Mesothelial cell of epicardium (in vitro differentiated cells): ENCODE measurements at regions not wholly inside any gene's neighbourhood (a gene's known extent, or its start where the extent isn't known, plus 50 kb on each side); places are given as distances from the start of the nearest gene placed in this dataset.
A peak's percentile ranks its signal among the peaks of the same experiment; 100 is the strongest.
"Not testable (repeated sequence)": the region's sequence is repeated elsewhere in the genome, so short reads cannot be mapped to it uniquely, and the experiment has no call there.

Experiments
- DNase-seq, 2 experiments: peaks; one replicate each; pipeline ENCODE4 v3.0.0; 2021; ENCODE audit warnings: low spot score in 2 of 2; ENCODE audit not compliant: unreplicated experiment in 2 of 2
- H3K27ac Mint-ChIP-seq: 2 replicates; pipeline ENCODE4 v1.8.0; 2021; ENCODE audit warnings: mixed read lengths
- H3K27me3 Mint-ChIP-seq: 2 replicates; pipeline ENCODE4 v1.8.0; 2021; ENCODE audit warnings: low read depth, mixed read lengths
- H3K36me3 Mint-ChIP-seq: 2 replicates; pipeline ENCODE4 v1.8.0; 2021; ENCODE audit warnings: mixed read lengths
- H3K4me1 Mint-ChIP-seq: 2 replicates; pipeline ENCODE4 v1.8.0; 2021; ENCODE audit warnings: mixed read lengths
- H3K4me3 Mint-ChIP-seq: 2 replicates; pipeline ENCODE4 v1.8.0; 2021; ENCODE audit warnings: mild to moderate bottlenecking, moderate library complexity, mixed read lengths
- H3K9me3 Mint-ChIP-seq: 2 replicates; pipeline ENCODE4 v1.8.0; 2021; ENCODE audit warnings: mixed read lengths
- TF ChIP-seq, protein P1 (sequence below): fragments of 200-600 bp; sonication (generic); IDR thresholded peaks from one replicate; pipeline ENCODE4 v1.5.0; 2021; ENCODE audit warnings: antibody characterized with exemption; ENCODE audit not compliant: unreplicated experiment

DNA sequence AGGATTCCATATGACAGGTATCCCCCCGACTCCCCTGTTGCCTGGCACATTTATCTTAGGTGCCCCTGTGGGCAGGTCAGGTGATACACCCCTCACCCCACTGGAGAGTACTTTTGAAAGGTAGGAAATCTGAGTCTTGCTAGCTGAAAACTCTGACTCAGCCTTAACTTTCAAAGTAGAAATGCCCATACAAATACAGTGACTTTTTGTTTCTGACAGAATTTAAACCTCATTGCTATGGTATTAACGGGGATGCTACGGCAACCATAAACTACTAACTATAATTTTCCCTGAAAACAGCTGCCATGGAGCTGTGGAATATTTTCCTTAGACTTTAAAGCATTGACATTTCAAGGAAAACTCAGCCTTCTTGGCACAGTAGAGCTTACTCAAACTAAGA is 536.0 kb downstream of the RFPL4B start:
- Mint-ChIP-seq H3K9me3 (peaks cover 14% of the 10 kb centered on the region), H3K4me1 (peaks cover 21% of the 10 kb centered on the region), H3K36me3 (peaks cover 3% of the 10 kb centered on the region), H3K4me3 (no peak overlapping the region), H3K27ac (no peak overlapping the region), H3K27me3 (no peaks in the 10 kb centered on the region)
- TF ChIP-seq, protein P1, sequence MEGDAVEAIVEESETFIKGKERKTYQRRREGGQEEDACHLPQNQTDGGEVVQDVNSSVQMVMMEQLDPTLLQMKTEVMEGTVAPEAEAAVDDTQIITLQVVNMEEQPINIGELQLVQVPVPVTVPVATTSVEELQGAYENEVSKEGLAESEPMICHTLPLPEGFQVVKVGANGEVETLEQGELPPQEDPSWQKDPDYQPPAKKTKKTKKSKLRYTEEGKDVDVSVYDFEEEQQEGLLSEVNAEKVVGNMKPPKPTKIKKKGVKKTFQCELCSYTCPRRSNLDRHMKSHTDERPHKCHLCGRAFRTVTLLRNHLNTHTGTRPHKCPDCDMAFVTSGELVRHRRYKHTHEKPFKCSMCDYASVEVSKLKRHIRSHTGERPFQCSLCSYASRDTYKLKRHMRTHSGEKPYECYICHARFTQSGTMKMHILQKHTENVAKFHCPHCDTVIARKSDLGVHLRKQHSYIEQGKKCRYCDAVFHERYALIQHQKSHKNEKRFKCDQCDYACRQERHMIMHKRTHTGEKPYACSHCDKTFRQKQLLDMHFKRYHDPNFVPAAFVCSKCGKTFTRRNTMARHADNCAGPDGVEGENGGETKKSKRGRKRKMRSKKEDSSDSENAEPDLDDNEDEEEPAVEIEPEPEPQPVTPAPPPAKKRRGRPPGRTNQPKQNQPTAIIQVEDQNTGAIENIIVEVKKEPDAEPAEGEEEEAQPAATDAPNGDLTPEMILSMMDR = no peak
- no peak for DNase-seq

DNA sequence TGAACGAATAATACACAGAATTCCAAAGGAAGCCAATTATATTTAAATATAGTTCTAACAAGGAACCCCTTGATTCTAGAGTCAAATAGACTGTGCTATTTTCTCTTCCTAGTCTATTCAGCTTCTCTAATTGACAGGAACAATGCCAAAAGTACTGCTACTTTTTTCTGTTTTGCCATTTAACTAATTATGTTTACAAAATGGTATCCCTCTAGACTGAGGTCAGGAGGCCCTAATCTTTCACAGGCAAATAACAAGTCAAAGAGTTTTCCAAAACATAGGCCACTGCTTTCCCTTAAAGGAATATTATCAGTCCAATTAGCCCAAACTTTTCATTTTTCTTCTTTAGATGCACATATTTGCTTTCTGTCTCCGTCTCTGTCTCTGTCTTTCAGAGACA is 539.3 kb downstream of the RFPL4B start:
- Mint-ChIP-seq H3K27me3 (no peaks in the 10 kb centered on the region), H3K9me3 (peaks cover 14% of the 10 kb centered on the region), H3K36me3 (peaks cover 3% of the 10 kb centered on the region), H3K27ac (no peak overlapping the region), H3K4me3 (no peak overlapping the region), H3K4me1 (peaks cover 6% of the 10 kb centered on the region)
- DNase-seq = no peak
- TF ChIP-seq, protein P1 = no peak

DNA sequence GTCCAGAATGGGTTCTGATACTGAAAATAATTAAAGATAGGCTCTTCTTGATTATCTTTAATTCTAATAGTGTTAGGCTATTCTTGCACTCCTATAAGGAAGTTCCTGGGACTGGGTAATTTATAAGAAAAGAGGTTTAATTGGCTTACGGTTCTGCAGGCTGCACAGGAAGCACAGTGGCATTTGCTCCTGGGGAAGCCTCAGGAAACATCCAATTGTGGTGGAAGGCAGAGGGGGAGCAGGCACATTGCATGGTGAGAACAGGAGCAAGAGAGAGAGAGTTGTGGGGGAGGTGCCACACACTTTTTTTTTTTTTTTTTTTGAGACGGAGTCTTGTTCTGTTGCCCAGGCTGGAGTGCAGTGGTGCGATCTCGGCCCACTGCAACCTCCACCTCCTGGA is 540.3 kb downstream of the RFPL4B start:
- not testable (repeated sequence) for H3K4me1 Mint-ChIP-seq, DNase-seq, H3K27me3 Mint-ChIP-seq, H3K36me3 Mint-ChIP-seq, H3K4me3 Mint-ChIP-seq, H3K27ac Mint-ChIP-seq
- H3K9me3 Mint-ChIP-seq = peaks cover 14% of the 10 kb centered on the region

DNA sequence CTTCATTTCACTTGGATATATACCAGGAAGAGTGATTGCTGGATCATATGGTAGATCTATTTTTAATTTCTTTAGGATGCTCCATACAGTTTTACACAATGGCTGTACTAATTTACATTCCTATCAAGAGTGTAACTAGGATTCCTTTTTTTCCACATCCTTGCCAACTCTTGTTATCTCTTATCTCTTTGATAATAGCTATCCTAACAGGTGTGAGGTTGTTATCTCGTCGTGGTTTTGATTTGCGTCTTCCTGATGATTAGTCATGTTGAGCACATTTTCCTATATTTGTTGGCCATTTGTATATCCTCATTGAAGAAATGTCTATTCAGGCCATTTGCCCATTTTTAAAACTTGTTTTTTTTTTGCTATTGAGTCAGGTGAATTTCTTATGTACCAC is 552.4 kb downstream of the RFPL4B start:
- no peaks in the 10 kb centered on the region for H3K4me1 Mint-ChIP-seq
- TF ChIP-seq, protein P1 = no peak
- DNase-seq = no peak
- no peak overlapping the region for H3K27ac Mint-ChIP-seq
- H3K9me3 Mint-ChIP-seq = peaks cover 50% of the 10 kb centered on the region
- H3K36me3 Mint-ChIP-seq = peaks cover 11% of the 10 kb centered on the region
- no peaks in the 10 kb centered on the region for H3K27me3 Mint-ChIP-seq
- no peak overlapping the region for H3K4me3 Mint-ChIP-seq

DNA sequence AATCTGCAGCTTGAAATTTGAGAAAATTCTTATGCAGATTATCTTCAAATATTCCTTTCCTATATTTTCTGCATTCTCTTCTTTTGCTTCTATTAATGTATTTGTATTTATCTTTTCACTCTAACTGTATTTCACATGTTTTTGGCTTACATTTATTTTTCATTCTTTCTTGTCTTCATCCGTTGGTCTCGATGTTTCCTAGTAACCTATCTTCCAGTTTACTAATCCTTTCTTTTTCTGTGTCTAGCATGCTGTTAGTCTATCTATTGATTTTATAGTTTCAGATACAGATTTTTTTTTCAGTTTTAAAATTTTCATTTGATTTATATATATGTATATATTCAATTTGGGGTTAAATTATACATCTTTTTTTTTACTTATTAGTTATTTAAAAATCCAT is 556.2 kb downstream of the RFPL4B start:
- Mint-ChIP-seq H3K9me3 (peaks cover 37% of the 10 kb centered on the region), H3K4me3 (no peak overlapping the region), H3K27me3 (no peaks in the 10 kb centered on the region), H3K27ac (no peak overlapping the region), H3K4me1 (peaks cover 18% of the 10 kb centered on the region), H3K36me3 (peaks cover 11% of the 10 kb centered on the region)
- TF ChIP-seq, protein P1 = no peak
- no peak for DNase-seq

DNA sequence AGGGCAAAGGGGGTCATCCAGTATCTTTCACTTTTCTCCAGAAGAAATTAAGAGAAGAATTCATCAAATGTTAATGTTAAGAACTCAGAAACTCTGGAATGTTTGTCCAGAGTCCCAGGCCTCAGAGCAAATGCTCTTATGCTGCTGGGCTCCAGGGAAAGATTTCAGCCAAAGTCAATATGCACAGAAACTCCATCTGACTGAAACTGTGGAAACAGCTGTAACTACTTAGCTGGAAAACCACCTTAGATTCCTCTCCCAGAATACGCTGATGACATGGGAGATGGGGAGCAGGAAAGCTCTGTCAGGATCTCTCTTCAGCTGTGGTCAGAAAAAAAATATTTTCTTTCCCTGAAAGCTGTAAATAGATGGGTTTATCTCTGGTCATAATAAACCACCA is 559.6 kb downstream of the RFPL4B start:
- Mint-ChIP-seq H3K36me3 (peaks cover 11% of the 10 kb centered on the region), H3K27me3 (no peaks in the 10 kb centered on the region), H3K9me3 (peaks cover 28% of the 10 kb centered on the region), H3K4me1 (peaks cover 18% of the 10 kb centered on the region), H3K27ac (peak overlapping the region; percentile 92), H3K4me3 (no peak overlapping the region)
- DNase-seq = no peak
- TF ChIP-seq, protein P1 = no peak
